Gastrocnemius medialis (tissue), 4 donors: ENCODE measurements at regions not wholly inside any gene's neighbourhood (a gene's known extent, or its start where the extent isn't known, plus 50 kb on each side); places are given as distances from the start of the nearest gene placed in this dataset.

Experiments
- ATAC-seq, 2 donors: fragments of 150-250 bp; one replicate each; pipeline ENCODE4 v1.9.1; 2016
- DNase-seq, 2 donors: peaks; one replicate each; pipeline ENCODE4 v3.0.0-alpha.2; 2019
- H3K27ac ChIP-seq, 4 donors: fragments of 200-600 bp; sonication (generic); 1 replicate in 1 of 4; 2 replicates in 3 of 4; pipeline ENCODE4 v1.5.1; 2016 to 2018; ENCODE audit warnings: mild to moderate bottlenecking in 2 of 4, moderate library complexity in 1 of 4
- H3K27me3 ChIP-seq, 3 donors: fragments of 200-600 bp; sonication (generic) in 2 of 3; 1 replicate in 1 of 3; 2 replicates in 2 of 3; pipeline versions ENCODE4 v1.5.1 to v1.6.0; 2016 to 2019; ENCODE audit warnings: mild to moderate bottlenecking in 1 of 3, moderate library complexity in 1 of 3
- H3K36me3 ChIP-seq, 2 donors: fragments of 200-600 bp; sonication (generic) in 1 of 2; one replicate each; pipeline ENCODE4 v1.5.1; 2017 to 2018
- H3K4me1 ChIP-seq, 2 donors: fragments of 200-600 bp; sonication (generic) in 1 of 2; one replicate each; pipeline ENCODE4 v1.5.1; 2016 to 2017; ENCODE audit warnings: mild to moderate bottlenecking in 2 of 2
- H3K4me3 ChIP-seq, 4 donors: fragments of 200-600 bp; sonication (generic) in 3 of 4; 1 replicate in 1 of 4; 2 replicates in 3 of 4; pipeline ENCODE4 v1.5.1; 2016 to 2019; ENCODE audit warnings: mild to moderate bottlenecking in 2 of 4
- H3K9me3 ChIP-seq, 3 donors: fragments of 200-600 bp; sonication (generic) in 2 of 3; 1 replicate in 1 of 3; 2 replicates in 2 of 3; pipeline ENCODE4 v1.5.1; 2016 to 2019
- CTCF ChIP-seq, 5 experiments: fragments of 450-650 bp in 3 of 5; fragments of 200-600 bp in 2 of 5; sonication (generic) in 2 of 5; IDR thresholded peaks in 4 of 5; conservative IDR thresholded peaks in 1 of 5; 1 replicate in 4 of 5; 2 replicates in 1 of 5; pipeline ENCODE4 v1.5.1; 2016 to 2019; ENCODE audit warnings: antibody characterized with exemption in 5 of 5, mild to moderate bottlenecking in 3 of 5, moderate library complexity in 3 of 5
- POLR2A ChIP-seq, 2 donors: fragments of 450-650 bp; IDR thresholded peaks; one replicate each; pipeline ENCODE4 v1.6.1; 2017; ENCODE audit warnings: antibody characterized with exemption in 2 of 2, mild to moderate bottlenecking in 2 of 2, moderate library complexity in 2 of 2
- in situ Hi-C, 4 donors: fragments of 200-750 bp; cut with MboI; loops; one replicate each; pipeline versions ENCODE4 v1.15.0 to v1.8.0; 2017; ENCODE audit warnings: low sequenced_read_pairs in 4 of 4
- intact Hi-C: fragments of 100-400 bp; cut with DNase I; formaldehyde crosslinking; loops from one replicate; pipeline ENCODE4 v1.15.1; 2023; ENCODE audit warnings: low total_unique reads

GRCh38 chr5:68480335-68480940, 264.9 kb downstream of the PIK3R1 start:
- TF ChIP-seq CTCF (IDR thresholded peaks at IDR 0.05 in 4 of 5, conservative IDR thresholded peaks at IDR 0.05 in 1 of 5) (no peak), POLR2A (IDR thresholded peaks at IDR 0.05) (no peak)
- intact Hi-C loops (loop anchor here (10.0 kb wide), 1 partner anchor 474 kb away; no protein-coding TSS in a partner anchor), in situ Hi-C loops (no loop called here)
- H3K27ac ChIP-seq = no peak overlapping the region
- H3K36me3 ChIP-seq = no peaks in the 10 kb centered on the region
- no peak for DNase-seq
- H3K9me3 ChIP-seq = no peaks in the 10 kb centered on the region
- H3K27me3 ChIP-seq = no peaks in the 10 kb centered on the region
- peaks cover 4 to 9% of the 10 kb centered on the region in 2 donors for H3K4me1 ChIP-seq
- no peak for ATAC-seq
- no peak overlapping the region for H3K4me3 ChIP-seq

- TF ChIP-seq CTCF (IDR thresholded peaks at IDR 0.05 in 4 of 5, conservative IDR thresholded peaks at IDR 0.05 in 1 of 5) (no peak), POLR2A (IDR thresholded peaks at IDR 0.05) (no peak)
- DNase-seq (no peak), ATAC-seq (no peak)
- no peaks in the 10 kb centered on the region for H3K27me3 ChIP-seq
- in situ Hi-C loops = no loop called here
- peaks cover 4 to 9% of the 10 kb centered on the region in 2 donors for H3K4me1 ChIP-seq
- H3K9me3 ChIP-seq = peaks cover 0 to 5% (median 0%) of the 10 kb centered on the region in 3 donors
- H3K27ac ChIP-seq = no peak overlapping the region
- no peaks in the 10 kb centered on the region for H3K36me3 ChIP-seq
- H3K4me3 ChIP-seq = no peak overlapping the region
- intact Hi-C loops = loop anchor here (10.0 kb wide), 1 partner anchor 473 kb away; no protein-coding TSS in a partner anchor
Observed at GRCh38 chr5:68482199-68482598, 266.6 kb downstream of the PIK3R1 start.

GRCh38 chr5:68484307-68485068, 268.9 kb downstream of the PIK3R1 start:
- Histone ChIP-seq H3K4me3 (no peak overlapping the region), H3K4me1 (no peaks in the 10 kb centered on the region), H3K27ac (no peak overlapping the region), H3K36me3 (no peaks in the 10 kb centered on the region), H3K9me3 (peaks cover 0 to 12% (median 2%) of the 10 kb centered on the region in 3 donors), H3K27me3 (no peaks in the 10 kb centered on the region)
- ATAC-seq = no peak
- intact Hi-C loops (loop anchor here (10.0 kb wide), 1 partner anchor 470 kb away; no protein-coding TSS in a partner anchor), in situ Hi-C loops (no loop called here)
- DNase-seq = no peak
- TF ChIP-seq POLR2A (IDR thresholded peaks at IDR 0.05) = no peak
- no peak for TF ChIP-seq CTCF (IDR thresholded peaks at IDR 0.05 in 4 of 5, conservative IDR thresholded peaks at IDR 0.05 in 1 of 5)

GRCh38 chr5:68489556-68489955, 274.0 kb downstream of the PIK3R1 start:
- DNase-seq = no peak
- TF ChIP-seq CTCF (IDR thresholded peaks at IDR 0.05 in 4 of 5, conservative IDR thresholded peaks at IDR 0.05 in 1 of 5) (no peak), POLR2A (IDR thresholded peaks at IDR 0.05) (no peak)
- intact Hi-C loops = loop anchor here (10.0 kb wide), 1 partner anchor 465 kb away; no protein-coding TSS in a partner anchor

More at GRCh38 chr5:68489556-68489955, 274.0 kb downstream of the PIK3R1 start:
- in situ Hi-C loops = no loop called here
- Histone ChIP-seq H3K27me3 (no peaks in the 10 kb centered on the region), H3K9me3 (peaks cover 0 to 12% (median 2%) of the 10 kb centered on the region in 3 donors), H3K4me1 (no peaks in the 10 kb centered on the region), H3K27ac (no peak overlapping the region), H3K36me3 (no peaks in the 10 kb centered on the region), H3K4me3 (no peak overlapping the region)
- no peak for ATAC-seq
